ENCODE measurements at regions not wholly inside any gene's neighbourhood (a gene's known extent, or its start where the extent isn't known, plus 50 kb on each side); places are given as distances from the start of the nearest gene placed in this dataset.
"Not testable (repeated sequence)": the region's sequence is repeated elsewhere in the genome, so short reads cannot be mapped to it uniquely, and the experiment has no call there.

- Mint-ChIP-seq H3K9me3 (peaks cover 0 to 4% (median 4%) of the 10 kb centered on the region in 3 donors), H3K27me3 (no peaks in the 10 kb centered on the region), H3K36me3 (no peaks in the 10 kb centered on the region), H3K4me1 (no peaks in the 10 kb centered on the region), H3K4me3 (no peak overlapping the region), H3K27ac (no peak overlapping the region)
Observed at GRCh38 chr18:1528447-1528846, 623.8 kb downstream of the ADCYAP1 start.

DNA sequence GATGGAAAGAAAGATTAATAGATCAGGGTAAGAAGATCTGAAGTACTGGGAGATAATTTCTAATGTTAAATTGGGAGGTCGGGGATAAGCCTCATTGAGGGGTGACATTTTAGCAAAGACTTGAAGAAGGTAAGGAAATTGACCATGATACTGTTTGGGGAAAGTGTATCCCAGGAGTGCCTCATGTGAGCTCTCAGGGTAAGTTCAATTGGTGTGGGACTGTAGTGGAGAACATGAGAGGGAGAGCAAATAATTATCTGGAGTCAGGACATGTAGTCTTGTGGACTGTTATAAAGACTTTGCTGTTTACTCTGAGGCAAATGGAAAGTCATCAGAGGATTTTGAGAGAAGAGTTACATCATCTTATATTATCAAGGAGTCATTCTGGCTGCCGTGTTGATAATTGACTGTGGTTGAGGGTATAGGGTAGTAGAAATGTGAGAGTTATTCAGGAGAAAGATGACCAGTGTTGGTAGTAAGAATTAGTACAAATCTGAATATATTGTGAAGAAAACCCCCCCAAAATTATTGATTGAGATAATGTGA, 624.4 kb downstream of the ADCYAP1 start:
- H3K27ac Mint-ChIP-seq = no peak overlapping the region
- H3K36me3 Mint-ChIP-seq = no peaks in the 10 kb centered on the region
- H3K4me1 Mint-ChIP-seq = no peaks in the 10 kb centered on the region
- peaks cover 0 to 4% (median 4%) of the 10 kb centered on the region in 3 donors for H3K9me3 Mint-ChIP-seq
- peak overlapping the region in 1 of 4 donors; percentile 6 for H3K4me3 Mint-ChIP-seq
- H3K27me3 Mint-ChIP-seq = no peaks in the 10 kb centered on the region

DNA sequence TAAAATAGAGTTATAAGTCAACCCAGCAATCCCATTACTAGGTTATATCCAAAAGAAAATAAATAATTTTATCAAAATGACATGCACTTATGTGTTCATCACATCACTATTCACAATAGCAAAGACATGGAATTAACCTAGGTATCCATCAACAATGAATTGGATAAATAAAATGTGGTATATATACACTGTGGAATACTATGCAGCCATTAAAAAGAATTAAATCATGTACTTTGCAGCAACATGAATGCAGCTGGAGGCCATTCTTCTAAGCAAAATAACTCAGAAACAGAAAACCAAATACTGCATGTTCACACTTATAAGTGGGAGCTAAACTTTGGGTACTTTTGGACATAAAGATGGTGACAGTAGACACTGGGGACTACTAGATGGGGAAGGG, 626.0 kb downstream of the ADCYAP1 start:
- H3K4me3 Mint-ChIP-seq = no peak overlapping the region
- H3K4me1 Mint-ChIP-seq = no peaks in the 10 kb centered on the region
- H3K36me3 Mint-ChIP-seq = no peaks in the 10 kb centered on the region
- H3K27ac Mint-ChIP-seq = no peak overlapping the region
- H3K9me3 Mint-ChIP-seq = peaks cover 0 to 4% (median 4%) of the 10 kb centered on the region in 3 donors
- no peaks in the 10 kb centered on the region for H3K27me3 Mint-ChIP-seq

- Mint-ChIP-seq H3K4me1 (no peaks in the 10 kb centered on the region), H3K27ac (no peak overlapping the region), H3K36me3 (no peaks in the 10 kb centered on the region), H3K9me3 (peaks cover 0 to 1% (median 0%) of the 10 kb centered on the region in 3 donors), H3K4me3 (no peak overlapping the region), H3K27me3 (no peaks in the 10 kb centered on the region)
Observed at GRCh38 chr18:1539276-1539675, 634.6 kb downstream of the ADCYAP1 start.

GRCh38 chr18:1541478-1541877, 636.8 kb downstream of the ADCYAP1 start:
- Mint-ChIP-seq H3K36me3 (no peaks in the 10 kb centered on the region), H3K4me1 (no peaks in the 10 kb centered on the region), H3K4me3 (no peak overlapping the region), H3K9me3 (peaks cover 0 to 1% (median 0%) of the 10 kb centered on the region in 3 donors), H3K27me3 (no peaks in the 10 kb centered on the region), H3K27ac (no peak overlapping the region)

DNA sequence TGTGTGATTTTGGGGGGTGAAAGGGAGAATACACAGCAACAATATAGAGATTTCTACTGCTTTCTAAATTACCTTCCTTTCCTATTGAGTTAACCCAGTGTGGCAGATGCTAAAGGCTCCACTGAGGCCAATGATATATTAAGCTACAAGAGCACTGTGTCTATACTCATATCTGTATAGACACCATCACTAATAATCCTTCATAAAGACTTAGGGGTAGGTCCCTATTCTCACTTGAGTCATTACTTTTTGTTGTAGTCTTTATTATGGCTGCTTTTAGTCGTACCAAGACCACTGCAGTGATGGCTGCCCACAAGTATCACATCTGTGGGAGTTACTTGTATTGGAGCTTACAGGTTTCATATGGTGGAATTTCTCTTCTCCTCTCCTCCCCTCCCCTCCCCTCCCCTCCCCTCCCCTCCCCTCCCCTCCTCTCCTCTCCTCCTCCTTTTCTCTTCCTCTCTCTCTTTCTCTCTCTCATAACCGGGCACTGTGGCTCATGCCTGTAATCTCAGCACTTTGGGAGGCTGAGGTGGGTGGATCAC, 637.6 kb downstream of the ADCYAP1 start:
- Mint-ChIP-seq H3K9me3 (no peaks in the 10 kb centered on the region), H3K27me3 (no peaks in the 10 kb centered on the region), H3K27ac (no peak overlapping the region), H3K36me3 (no peaks in the 10 kb centered on the region), H3K4me3 (no peak overlapping the region), H3K4me1 (no peaks in the 10 kb centered on the region)

DNA sequence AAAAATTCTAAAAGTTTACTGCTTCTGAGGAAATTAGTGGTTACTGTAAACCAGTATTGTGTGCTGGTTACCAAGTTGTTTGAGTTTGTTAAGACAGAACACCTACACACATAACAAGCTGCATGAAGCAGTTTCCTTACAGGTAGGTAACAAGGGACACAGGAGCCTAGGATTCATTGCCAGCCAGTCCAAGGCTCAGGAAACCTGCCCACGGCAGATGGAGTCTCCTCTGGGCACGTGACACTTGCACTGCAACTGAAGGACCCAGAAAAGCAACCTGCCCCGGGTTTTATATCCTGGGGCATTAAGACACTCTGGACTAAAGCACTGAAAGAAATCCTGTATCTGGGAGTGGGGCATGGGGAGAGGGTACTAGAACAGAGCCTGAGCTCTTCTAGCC, 639.3 kb downstream of the ADCYAP1 start:
- Mint-ChIP-seq H3K27ac (no peak overlapping the region), H3K4me3 (no peak overlapping the region), H3K4me1 (no peaks in the 10 kb centered on the region), H3K27me3 (no peaks in the 10 kb centered on the region), H3K9me3 (peaks cover 0 to 4% (median 0%) of the 10 kb centered on the region in 3 donors), H3K36me3 (no peaks in the 10 kb centered on the region)

- not testable (repeated sequence) for H3K27me3 Mint-ChIP-seq, H3K9me3 Mint-ChIP-seq, H3K4me1 Mint-ChIP-seq, H3K36me3 Mint-ChIP-seq, H3K27ac Mint-ChIP-seq, H3K4me3 Mint-ChIP-seq
Observed at GRCh38 chr18:1557711-1558110, 653.0 kb downstream of the ADCYAP1 start.

DNA sequence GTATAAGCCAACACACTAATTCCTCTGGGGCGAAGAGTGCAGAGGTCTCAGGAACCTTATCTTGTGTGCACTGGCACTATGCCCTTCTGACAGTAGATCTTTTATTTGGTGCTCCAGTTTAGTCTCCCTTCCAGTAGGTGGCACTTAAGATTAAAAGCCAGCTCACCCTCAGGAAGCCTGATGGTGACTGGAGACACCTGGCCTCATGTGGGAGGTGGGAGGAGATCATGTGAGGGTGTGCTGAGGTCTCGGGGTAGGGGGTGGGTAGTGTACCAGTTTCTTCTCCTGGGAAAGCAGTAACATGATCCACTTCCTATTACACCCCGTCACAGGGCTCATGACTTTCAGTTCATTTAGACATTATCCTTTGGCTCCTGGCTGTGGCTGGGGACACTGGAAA, 654.9 kb downstream of the ADCYAP1 start:
- no peaks in the 10 kb centered on the region for H3K27me3 Mint-ChIP-seq

DNA sequence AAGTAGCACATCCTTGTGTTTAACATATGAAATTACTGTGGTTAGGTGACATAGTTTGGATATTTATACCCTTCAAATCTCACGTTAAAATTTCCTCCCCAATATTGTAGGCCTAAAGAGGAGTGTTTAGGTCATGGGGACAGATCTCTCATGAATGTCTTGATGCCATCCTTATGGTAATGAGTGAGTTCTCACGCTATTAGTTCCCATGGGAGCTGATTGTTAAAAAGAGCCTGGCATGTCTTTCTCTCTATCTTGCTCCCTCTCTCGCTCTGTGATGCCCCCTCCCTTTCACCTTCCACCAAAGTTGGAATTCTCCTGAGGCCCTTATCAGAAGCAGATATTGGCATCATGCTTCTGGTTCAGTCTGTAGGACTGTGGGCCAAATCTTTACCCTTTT, 660.1 kb downstream of the ADCYAP1 start:
- Mint-ChIP-seq H3K4me3 (no peak overlapping the region), H3K4me1 (no peaks in the 10 kb centered on the region), H3K36me3 (no peaks in the 10 kb centered on the region), H3K27me3 (no peaks in the 10 kb centered on the region), H3K27ac (no peak overlapping the region), H3K9me3 (no peaks in the 10 kb centered on the region)

More for the DNA sequence above, 654.9 kb downstream of the ADCYAP1 start:
- Mint-ChIP-seq H3K9me3 (peaks cover 0 to 5% (median 0%) of the 10 kb centered on the region in 3 donors), H3K4me1 (no peaks in the 10 kb centered on the region), H3K4me3 (no peak overlapping the region), H3K27ac (no peak overlapping the region), H3K36me3 (no peaks in the 10 kb centered on the region)

GRCh38 chr18:1571206-1571605, 666.5 kb downstream of the ADCYAP1 start:
- Mint-ChIP-seq H3K4me3 (no peak overlapping the region), H3K9me3 (no peaks in the 10 kb centered on the region), H3K27ac (no peak overlapping the region), H3K4me1 (no peaks in the 10 kb centered on the region), H3K36me3 (no peaks in the 10 kb centered on the region), H3K27me3 (peaks cover 1% of the 10 kb centered on the region)

DNA sequence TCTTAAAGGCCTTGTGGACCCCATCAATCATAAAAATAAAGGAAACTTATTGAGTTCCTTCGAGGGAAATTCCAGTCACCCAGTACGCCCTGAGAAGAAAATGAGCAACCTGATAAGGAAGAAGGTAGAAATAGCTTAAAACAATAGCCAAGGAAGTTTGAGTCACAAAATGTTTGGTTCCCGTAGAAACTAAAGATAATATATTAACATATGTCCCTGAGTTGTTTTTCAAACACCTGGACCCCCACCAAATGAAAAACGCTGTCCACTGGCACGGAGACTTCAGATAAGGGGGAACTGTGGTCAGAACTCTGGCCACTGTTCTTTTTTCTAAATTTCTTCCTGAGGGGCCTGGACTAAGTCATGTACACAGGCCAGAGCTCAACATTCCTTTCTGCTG, 669.1 kb downstream of the ADCYAP1 start:
- H3K36me3 Mint-ChIP-seq = no peaks in the 10 kb centered on the region
- H3K27ac Mint-ChIP-seq = no peak overlapping the region
- H3K27me3 Mint-ChIP-seq = peaks cover 1% of the 10 kb centered on the region
- H3K9me3 Mint-ChIP-seq = peaks cover 0 to 4% (median 0%) of the 10 kb centered on the region in 3 donors
- H3K4me1 Mint-ChIP-seq = peaks cover 0 to 5% (median 2%) of the 10 kb centered on the region in 3 donors
- no peak overlapping the region for H3K4me3 Mint-ChIP-seq

GRCh38 chr18:1575084-1575483, 670.4 kb downstream of the ADCYAP1 start:
- H3K36me3 Mint-ChIP-seq = no peaks in the 10 kb centered on the region
- H3K4me3 Mint-ChIP-seq = no peak overlapping the region
- H3K27ac Mint-ChIP-seq = no peak overlapping the region
- H3K9me3 Mint-ChIP-seq = peaks cover 0 to 4% (median 0%) of the 10 kb centered on the region in 3 donors
- H3K27me3 Mint-ChIP-seq = peaks cover 1% of the 10 kb centered on the region
- H3K4me1 Mint-ChIP-seq = peaks cover 2 to 14% (median 7%) of the 10 kb centered on the region in 3 donors

DNA sequence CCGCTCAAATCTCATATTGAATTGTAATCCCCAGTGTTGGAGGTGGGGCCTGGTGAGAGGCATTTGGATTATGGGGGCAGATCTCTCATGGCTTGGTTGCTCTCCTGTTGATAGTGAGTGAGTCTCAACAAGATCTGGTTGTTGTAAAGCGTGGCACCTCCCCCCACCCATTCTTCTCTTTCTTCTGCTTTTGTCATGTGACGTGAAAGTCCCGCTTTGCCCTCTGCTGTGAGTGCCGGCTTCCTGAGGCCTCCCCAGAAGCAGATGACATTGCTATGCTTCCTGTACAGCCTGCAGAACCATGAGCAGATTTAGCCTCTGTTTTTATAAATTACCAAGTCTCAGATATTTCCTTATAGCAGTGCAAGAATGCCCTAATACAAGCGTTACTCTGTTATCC, 673.8 kb downstream of the ADCYAP1 start:
- H3K27ac Mint-ChIP-seq = peak overlapping the region in 1 of 3 donors; percentile 75
- H3K27me3 Mint-ChIP-seq = no peaks in the 10 kb centered on the region
- H3K36me3 Mint-ChIP-seq = no peaks in the 10 kb centered on the region
- peaks cover 2 to 14% (median 7%) of the 10 kb centered on the region in 3 donors for H3K4me1 Mint-ChIP-seq
- peak overlapping the region in 1 of 4 donors; percentile 67 for H3K4me3 Mint-ChIP-seq
- H3K9me3 Mint-ChIP-seq = peaks cover 0 to 4% (median 0%) of the 10 kb centered on the region in 3 donors

DNA sequence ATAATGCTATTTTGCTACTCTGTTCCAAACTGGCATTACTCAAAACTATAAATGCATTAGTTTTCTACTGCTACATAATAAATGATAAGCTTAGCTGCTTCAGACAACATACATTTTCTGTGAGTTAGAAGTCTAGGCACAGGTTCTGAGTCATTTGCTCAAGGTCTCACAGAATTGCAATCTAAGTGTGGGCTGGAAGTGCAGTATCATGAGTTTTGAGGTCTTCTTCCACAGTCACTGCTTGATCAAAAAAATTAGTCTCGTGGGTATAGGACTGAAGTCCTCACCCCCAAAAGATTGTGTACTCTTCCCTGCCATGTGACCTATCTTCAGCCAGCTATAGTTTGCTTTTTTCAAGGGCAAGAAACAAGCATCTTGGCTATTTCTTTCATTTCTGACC, 676.9 kb downstream of the ADCYAP1 start:
- peaks cover 0 to 4% (median 0%) of the 10 kb centered on the region in 3 donors for H3K9me3 Mint-ChIP-seq
- no peaks in the 10 kb centered on the region for H3K27me3 Mint-ChIP-seq
- H3K4me1 Mint-ChIP-seq = peaks cover 2 to 17% (median 7%) of the 10 kb centered on the region in 3 donors
- no peak overlapping the region for H3K27ac Mint-ChIP-seq
- H3K4me3 Mint-ChIP-seq = no peak overlapping the region
- H3K36me3 Mint-ChIP-seq = no peaks in the 10 kb centered on the region

GRCh38 chr18:1585881-1586488, 681.3 kb downstream of the ADCYAP1 start:
- Mint-ChIP-seq H3K27me3 (no peaks in the 10 kb centered on the region), H3K9me3 (no peaks in the 10 kb centered on the region), H3K27ac (no peak overlapping the region), H3K36me3 (no peaks in the 10 kb centered on the region), H3K4me1 (peaks cover 0 to 3% (median 0%) of the 10 kb centered on the region in 3 donors), H3K4me3 (no peak overlapping the region)
